Body of pancreas (tissue), 4 donors: ENCODE measurements at regions not wholly inside any gene's neighbourhood (a gene's known extent, or its start where the extent isn't known, plus 50 kb on each side); places are given as distances from the start of the nearest gene placed in this dataset.

Experiments
- CTCF ChIP-seq, 7 experiments: fragments of 450-650 bp in 4 of 7; fragments of 200-600 bp in 3 of 7; sonication (generic) in 3 of 7; IDR thresholded peaks; one replicate each; pipeline ENCODE4 v1.5.1; 2016 to 2019; ENCODE audit warnings: antibody characterized with exemption in 7 of 7
- POLR2A ChIP-seq, 3 donors: fragments of 450-650 bp; IDR thresholded peaks; one replicate each; pipeline ENCODE4 v1.6.1; 2016; ENCODE audit warnings: antibody characterized with exemption in 3 of 3, mild to moderate bottlenecking in 2 of 3

GRCh38 chr9:7433508-7434292 lies 365.9 kb downstream of the DMAC1 start:
- TF ChIP-seq CTCF (IDR thresholded peaks at IDR 0.05) (no peak), POLR2A (IDR thresholded peaks at IDR 0.05) (no peak)
